Right lobe of liver (tissue), 6 donors: ENCODE measurements at regions not wholly inside any gene's neighbourhood (a gene's known extent, or its start where the extent isn't known, plus 50 kb on each side); places are given as distances from the start of the nearest gene placed in this dataset.

Experiments used
- ATAC-seq, 4 donors: fragments of 200-7000 bp; cut with Tn5 transposase; one replicate each; pipeline ENCODE4 v1.9.1; 2020; ENCODE audit warnings: mild to moderate bottlenecking in 4 of 4, moderate library complexity in 4 of 4
- DNase-seq, 3 donors: peaks; one replicate each; pipeline ENCODE4 v3.0.0-alpha.2; 2020
- H3K27ac ChIP-seq, 3 donors: fragments of 200-600 bp; one replicate each; pipeline ENCODE4 v1.8.0; 2022
- H3K27me3 ChIP-seq, 2 donors: fragments of 200-600 bp; one replicate each; pipeline ENCODE4 v1.8.0; 2022
- H3K36me3 ChIP-seq, 4 donors: fragments of 200-600 bp; sonication (generic) in 1 of 4; one replicate each; pipeline versions ENCODE4 v1.5.1 to v1.8.0; 2017 to 2022; ENCODE audit warnings: control low read depth in 1 of 4
- H3K4me1 ChIP-seq, 4 donors: fragments of 200-600 bp; sonication (generic) in 1 of 4; one replicate each; pipeline versions ENCODE4 v1.5.1 to v1.8.0; 2017 to 2022; ENCODE audit warnings: control low read depth in 1 of 4
- H3K4me3 ChIP-seq, 3 donors: fragments of 200-600 bp; one replicate each; pipeline ENCODE4 v1.8.0; 2022
- H3K9me3 ChIP-seq, 4 donors: fragments of 200-600 bp; sonication (generic) in 1 of 4; one replicate each; pipeline versions ENCODE4 v1.5.1 to v1.8.0; 2017 to 2022; ENCODE audit warnings: control low read depth in 1 of 4
- CTCF ChIP-seq, 4 donors: fragments of 200-600 bp in 3 of 4; fragments of 450-650 bp in 1 of 4; IDR thresholded peaks; one replicate each; pipeline versions ENCODE4 v1.5.1 to v1.8.0; 2016 to 2022; ENCODE audit warnings: antibody characterized with exemption in 4 of 4, mild to moderate bottlenecking in 2 of 4
- POLR2A ChIP-seq: fragments of 450-650 bp; IDR thresholded peaks from one replicate; pipeline ENCODE4 v1.6.1; 2017; ENCODE audit warnings: antibody characterized with exemption, mild to moderate bottlenecking
- WGBS: methylation state at CpG from one replicate; pipeline ENCODE4 v1.1.6; 2018; ENCODE audit warnings: low coverage, low lambda C conversion rate; ENCODE audit not compliant: insufficient coverage; ENCODE audit errors: missing lambda C conversion rate; 5-methylcytosine and 5-hydroxymethylcytosine counted together
- intact Hi-C, 2 donors: fragments of 100-400 bp; cut with DNase I; formaldehyde crosslinking; loops; one replicate each; pipeline versions ENCODE4 v1.11.2 to v1.14.1; 2022
- donor health status: DM: no; HTN: yes; CAD: no.
- donor health status: DM: no; HTN: no; CAD: no.
- donor health status: DM: no; HTN: no; CAD: no.
- donor health status: DM: no; HTN: yes; CAD: no.
- donor health status: DM: no; HTN: yes; CAD: no.

- 68% methylated on average over 2 of the region's 2 CpGs for WGBS
- no peaks in the 10 kb centered on the region for H3K27me3 ChIP-seq
- DNase-seq (no peak), ATAC-seq (no peak)
- H3K4me1 ChIP-seq, result no peaks in the 10 kb centered on the region
- H3K4me3 ChIP-seq, result no peak overlapping the region
- no peak for TF ChIP-seq CTCF (IDR thresholded peaks at IDR 0.05)
- TF ChIP-seq POLR2A, result no peak
- intact Hi-C loops, result no loop called here
- H3K36me3 ChIP-seq, result no peaks in the 10 kb centered on the region
- no peak overlapping the region for H3K27ac ChIP-seq
- no peaks in the 10 kb centered on the region for H3K9me3 ChIP-seq
Measured at GRCh38 chr21:16667395-16667794, 845.4 kb upstream of the CXADR start.

DNA sequence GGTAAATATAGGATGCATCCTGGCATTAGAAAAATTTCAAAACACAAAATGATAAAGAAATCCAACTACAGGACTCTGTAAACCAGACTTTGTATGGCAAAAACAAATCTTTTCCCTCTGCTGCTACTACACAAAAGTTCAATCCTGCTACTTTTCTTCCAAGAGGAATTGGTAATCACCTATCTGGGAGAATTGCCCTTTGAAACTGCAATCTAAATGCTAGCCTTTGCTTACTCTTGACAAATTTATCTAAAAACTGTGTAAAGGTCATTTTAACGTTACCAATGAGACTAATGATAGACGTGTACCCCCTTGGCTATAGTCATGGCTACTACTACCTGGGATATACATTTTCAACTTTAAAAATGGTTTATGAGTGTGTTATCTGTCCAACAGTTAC is 837.9 kb upstream of the CXADR start:
- 28% methylated on average over 2 of the region's 2 CpGs for WGBS
- peak; percentile 60 to 85 (median 76) for ATAC-seq

DNA sequence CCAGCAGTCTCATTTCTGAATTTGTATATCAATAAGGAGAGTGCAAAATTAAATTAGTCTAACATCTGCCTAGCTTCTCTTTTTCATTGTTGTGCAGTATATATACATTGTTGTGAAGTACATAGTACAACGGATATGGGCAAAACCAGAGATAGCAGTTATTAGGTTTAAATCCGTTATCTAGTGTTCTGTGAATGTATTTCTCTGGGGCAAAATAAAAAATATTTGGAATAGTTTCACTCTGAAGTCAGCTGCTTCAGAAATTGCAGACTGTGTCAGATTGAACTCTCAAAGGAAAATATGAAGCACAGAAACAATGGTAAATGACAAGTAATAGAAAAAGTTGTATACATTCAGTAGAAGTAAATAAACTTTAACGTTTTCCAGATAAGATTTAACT is 836.5 kb upstream of the CXADR start:
- 60% methylated on average over 3 of the region's 3 CpGs for WGBS
- no peak for DNase-seq
- Histone ChIP-seq H3K9me3 (no peaks in the 10 kb centered on the region), H3K4me3 (no peak overlapping the region), H3K36me3 (no peaks in the 10 kb centered on the region), H3K27me3 (no peaks in the 10 kb centered on the region), H3K27ac (no peak overlapping the region), H3K4me1 (peaks cover 0 to 6% (median 0%) of the 10 kb centered on the region in 4 donors)
- no peak for ATAC-seq
- intact Hi-C loops, result no loop called here
- TF ChIP-seq POLR2A, result no peak
- no peak for TF ChIP-seq CTCF (IDR thresholded peaks at IDR 0.05)

More for the DNA sequence above, 837.9 kb upstream of the CXADR start:
- H3K27ac ChIP-seq, result no peak overlapping the region
- DNase-seq, result no peak
- H3K36me3 ChIP-seq, result no peaks in the 10 kb centered on the region
- intact Hi-C loops, result no loop called here
- H3K27me3 ChIP-seq, result no peaks in the 10 kb centered on the region
- peaks cover 0 to 6% (median 0%) of the 10 kb centered on the region in 4 donors for H3K4me1 ChIP-seq
- no peaks in the 10 kb centered on the region for H3K9me3 ChIP-seq
- H3K4me3 ChIP-seq, result no peak overlapping the region
- TF ChIP-seq CTCF (IDR thresholded peaks at IDR 0.05), result no peak
- TF ChIP-seq POLR2A, result no peak

DNA sequence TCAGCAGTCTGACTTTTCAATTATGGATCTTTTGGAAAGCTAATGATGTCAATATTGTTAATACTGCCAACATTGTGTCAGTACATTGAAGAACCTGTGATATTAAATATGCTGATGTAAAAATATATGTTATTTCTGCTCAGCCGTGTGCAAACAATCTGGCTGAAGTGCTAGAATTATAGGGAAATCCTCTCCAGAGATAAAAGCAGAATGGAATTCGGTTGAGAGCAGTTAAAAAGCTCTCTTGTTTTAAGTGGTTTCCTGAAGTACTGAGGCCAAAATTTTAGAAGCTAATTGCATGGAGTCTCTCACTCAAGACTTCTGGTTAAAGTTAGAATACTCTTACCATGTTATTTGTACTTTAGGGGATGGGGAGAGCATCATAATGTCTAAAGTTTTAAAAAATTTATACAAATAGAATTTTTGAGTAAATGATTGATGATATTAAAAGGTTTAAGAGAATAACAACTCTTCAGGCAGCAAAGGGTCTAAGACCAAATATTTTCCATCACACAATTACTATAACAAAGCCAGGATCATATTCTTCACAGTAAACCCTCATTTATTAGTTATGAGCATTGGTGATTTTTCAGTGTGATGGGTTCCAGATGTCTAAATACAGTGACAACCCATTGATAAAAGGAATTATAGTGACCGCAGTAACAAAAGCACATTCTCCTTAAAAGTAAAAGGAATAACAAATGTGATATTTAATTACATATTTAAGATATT is 834.2 kb upstream of the CXADR start:
- Histone ChIP-seq H3K4me1 (peaks cover 0 to 6% (median 0%) of the 10 kb centered on the region in 4 donors), H3K27ac (no peak overlapping the region), H3K9me3 (no peaks in the 10 kb centered on the region), H3K36me3 (no peaks in the 10 kb centered on the region), H3K4me3 (no peak overlapping the region), H3K27me3 (no peaks in the 10 kb centered on the region)
- no peak for ATAC-seq
- 55% methylated on average over 3 of the region's 3 CpGs for WGBS
- no peak for TF ChIP-seq POLR2A
- TF ChIP-seq CTCF (IDR thresholded peaks at IDR 0.05), result no peak
- intact Hi-C loops, result no loop called here
- no peak for DNase-seq
